Sigmoid colon (tissue), 4 donors: ENCODE measurements at regions not wholly inside any gene's neighbourhood (a gene's known extent, or its start where the extent isn't known, plus 50 kb on each side); places are given as distances from the start of the nearest gene placed in this dataset.

Source experiments
- EP300 ChIP-seq, 4 donors: sonication (generic); formaldehyde crosslinking; IDR thresholded peaks; one replicate each; pipeline ENCODE4 v1.6.1; 2017; ENCODE audit warnings: antibody characterized with exemption in 4 of 4
- TF ChIP-seq, protein P1 (sequence below), 4 experiments: fragments of 450-650 bp in 3 of 4; fragments of 200-600 bp in 1 of 4; IDR thresholded peaks; one replicate each; pipeline ENCODE4 v1.5.1; 2016 to 2019; ENCODE audit warnings: antibody characterized with exemption in 4 of 4, mild to moderate bottlenecking in 3 of 4, moderate library complexity in 2 of 4

DNA sequence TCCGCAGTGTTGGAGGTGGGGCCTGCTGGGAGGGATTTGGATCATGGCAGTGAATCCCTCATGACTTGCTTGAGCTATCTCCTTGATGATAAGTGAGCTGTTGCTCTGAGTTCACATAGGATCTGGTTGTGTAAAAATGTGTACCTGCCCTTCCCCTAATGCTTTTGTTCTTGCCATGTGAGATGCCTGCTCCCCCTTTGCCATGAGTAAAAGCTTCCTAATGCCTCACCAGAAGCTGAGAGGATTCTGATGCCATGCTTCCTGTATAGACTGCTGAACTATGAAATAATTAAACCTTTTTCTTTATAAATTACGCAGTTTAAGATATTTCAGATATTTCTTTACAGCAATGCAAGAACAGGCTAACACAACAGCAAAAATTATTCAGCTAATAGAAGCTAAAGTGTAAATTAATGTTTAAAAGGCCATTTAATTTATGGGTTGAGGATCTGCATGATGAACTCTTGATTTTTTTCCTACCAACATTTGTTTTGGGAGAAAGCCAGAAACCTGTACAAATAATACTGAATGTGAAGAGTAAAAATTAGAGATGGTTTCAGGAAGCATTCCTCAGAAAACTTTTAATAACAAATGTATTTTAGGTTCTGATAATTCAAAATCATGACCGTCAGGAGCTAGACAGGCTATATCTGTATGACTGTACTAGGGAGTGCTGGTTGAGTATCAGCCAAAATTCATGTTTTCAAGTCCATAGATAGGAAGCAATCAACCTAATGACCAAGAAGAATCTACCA is 177.5 kb upstream of the GRIA4 start:
- TF ChIP-seq EP300 (IDR thresholded peaks at IDR 0.05) = no peak
- TF ChIP-seq, protein P1, sequence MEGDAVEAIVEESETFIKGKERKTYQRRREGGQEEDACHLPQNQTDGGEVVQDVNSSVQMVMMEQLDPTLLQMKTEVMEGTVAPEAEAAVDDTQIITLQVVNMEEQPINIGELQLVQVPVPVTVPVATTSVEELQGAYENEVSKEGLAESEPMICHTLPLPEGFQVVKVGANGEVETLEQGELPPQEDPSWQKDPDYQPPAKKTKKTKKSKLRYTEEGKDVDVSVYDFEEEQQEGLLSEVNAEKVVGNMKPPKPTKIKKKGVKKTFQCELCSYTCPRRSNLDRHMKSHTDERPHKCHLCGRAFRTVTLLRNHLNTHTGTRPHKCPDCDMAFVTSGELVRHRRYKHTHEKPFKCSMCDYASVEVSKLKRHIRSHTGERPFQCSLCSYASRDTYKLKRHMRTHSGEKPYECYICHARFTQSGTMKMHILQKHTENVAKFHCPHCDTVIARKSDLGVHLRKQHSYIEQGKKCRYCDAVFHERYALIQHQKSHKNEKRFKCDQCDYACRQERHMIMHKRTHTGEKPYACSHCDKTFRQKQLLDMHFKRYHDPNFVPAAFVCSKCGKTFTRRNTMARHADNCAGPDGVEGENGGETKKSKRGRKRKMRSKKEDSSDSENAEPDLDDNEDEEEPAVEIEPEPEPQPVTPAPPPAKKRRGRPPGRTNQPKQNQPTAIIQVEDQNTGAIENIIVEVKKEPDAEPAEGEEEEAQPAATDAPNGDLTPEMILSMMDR (IDR thresholded peaks at IDR 0.05) = no peak
